Epithelial cell of proximal tubule (primary cell): ENCODE measurements at regions not wholly inside any gene's neighbourhood (a gene's known extent, or its start where the extent isn't known, plus 50 kb on each side); places are given as distances from the start of the nearest gene placed in this dataset.
"Not testable (repeated sequence)": the region's sequence is repeated elsewhere in the genome, so short reads cannot be mapped to it uniquely, and the experiment has no call there.

Experiments
- DNase-seq: peaks from one replicate; pipeline ENCODE4 v3.0.0-alpha.2; 2011; ENCODE audit warnings: low read depth
- H3K4me3 ChIP-seq: 2 replicates; pipeline ENCODE4 v1.5.1; 2011; ENCODE audit warnings: low read depth, mild to moderate bottlenecking, low read length
- TF ChIP-seq, protein P1 (sequence below): conservative IDR thresholded peaks from 2 replicates; pipeline ENCODE4 v1.5.1; 2012; ENCODE audit warnings: low read depth, mild to moderate bottlenecking, low read length

- TF ChIP-seq, protein P1, sequence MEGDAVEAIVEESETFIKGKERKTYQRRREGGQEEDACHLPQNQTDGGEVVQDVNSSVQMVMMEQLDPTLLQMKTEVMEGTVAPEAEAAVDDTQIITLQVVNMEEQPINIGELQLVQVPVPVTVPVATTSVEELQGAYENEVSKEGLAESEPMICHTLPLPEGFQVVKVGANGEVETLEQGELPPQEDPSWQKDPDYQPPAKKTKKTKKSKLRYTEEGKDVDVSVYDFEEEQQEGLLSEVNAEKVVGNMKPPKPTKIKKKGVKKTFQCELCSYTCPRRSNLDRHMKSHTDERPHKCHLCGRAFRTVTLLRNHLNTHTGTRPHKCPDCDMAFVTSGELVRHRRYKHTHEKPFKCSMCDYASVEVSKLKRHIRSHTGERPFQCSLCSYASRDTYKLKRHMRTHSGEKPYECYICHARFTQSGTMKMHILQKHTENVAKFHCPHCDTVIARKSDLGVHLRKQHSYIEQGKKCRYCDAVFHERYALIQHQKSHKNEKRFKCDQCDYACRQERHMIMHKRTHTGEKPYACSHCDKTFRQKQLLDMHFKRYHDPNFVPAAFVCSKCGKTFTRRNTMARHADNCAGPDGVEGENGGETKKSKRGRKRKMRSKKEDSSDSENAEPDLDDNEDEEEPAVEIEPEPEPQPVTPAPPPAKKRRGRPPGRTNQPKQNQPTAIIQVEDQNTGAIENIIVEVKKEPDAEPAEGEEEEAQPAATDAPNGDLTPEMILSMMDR = no peak
- no peak overlapping the region for H3K4me3 ChIP-seq
- no peak for DNase-seq
These were observed 227.3 kb upstream of the ZC4H2 start for GRCh38 chrX:65203545-65203944.

- TF ChIP-seq, protein P1 = peak; percentile 36
- no peak for DNase-seq
- H3K4me3 ChIP-seq = peak overlapping the region; percentile 7
These were observed 220.6 kb upstream of the ZC4H2 start for GRCh38 chrX:65196758-65197360.

DNA sequence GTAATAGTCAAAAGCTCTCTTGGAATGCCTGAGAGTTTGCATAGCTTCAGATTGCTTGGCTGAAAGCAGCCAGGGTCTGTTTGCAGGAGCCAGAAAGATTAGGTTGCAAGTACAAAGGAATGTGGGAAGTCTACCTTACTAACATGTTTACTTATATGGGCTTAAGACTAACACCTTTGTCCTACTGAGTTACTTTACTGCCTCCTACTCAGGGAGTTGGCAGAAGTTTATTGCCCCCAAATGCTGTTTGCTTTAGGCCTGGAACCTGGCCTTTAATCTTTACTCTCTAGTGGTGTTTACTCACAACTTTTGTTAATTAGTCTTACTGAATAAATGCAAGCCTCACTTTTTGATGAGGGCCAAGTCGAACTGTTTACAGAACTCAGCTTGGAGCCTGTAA lies 219.4 kb upstream of the ZC4H2 start:
- H3K4me3 ChIP-seq = no peak overlapping the region
- DNase-seq = no peak
- TF ChIP-seq, protein P1 = no peak

DNA sequence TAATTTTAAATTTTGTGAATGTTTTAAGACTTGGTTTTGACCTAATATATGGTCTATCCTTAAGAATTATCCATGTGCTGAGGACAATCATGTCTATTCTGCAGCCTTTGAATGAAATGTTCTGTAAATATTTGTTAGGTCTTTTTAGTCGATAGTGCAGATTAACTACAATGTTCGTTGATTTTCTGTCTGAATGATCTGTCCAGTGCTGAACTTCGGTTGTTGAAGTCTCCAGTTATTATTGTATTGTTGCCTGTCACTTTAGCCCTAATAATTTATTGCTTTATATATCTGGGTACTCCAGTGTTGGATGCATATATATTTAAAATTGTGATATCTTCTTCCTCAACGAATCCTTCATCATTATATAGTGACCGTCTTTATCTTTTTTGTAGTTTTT lies 218.3 kb upstream of the ZC4H2 start:
- H3K4me3 ChIP-seq = no peak overlapping the region
- TF ChIP-seq, protein P1 = no peak
- DNase-seq = no peak

GRCh38 chrX:65163325-65163724 lies 187.1 kb upstream of the ZC4H2 start:
- not testable (repeated sequence) for H3K4me3 ChIP-seq, DNase-seq

DNA sequence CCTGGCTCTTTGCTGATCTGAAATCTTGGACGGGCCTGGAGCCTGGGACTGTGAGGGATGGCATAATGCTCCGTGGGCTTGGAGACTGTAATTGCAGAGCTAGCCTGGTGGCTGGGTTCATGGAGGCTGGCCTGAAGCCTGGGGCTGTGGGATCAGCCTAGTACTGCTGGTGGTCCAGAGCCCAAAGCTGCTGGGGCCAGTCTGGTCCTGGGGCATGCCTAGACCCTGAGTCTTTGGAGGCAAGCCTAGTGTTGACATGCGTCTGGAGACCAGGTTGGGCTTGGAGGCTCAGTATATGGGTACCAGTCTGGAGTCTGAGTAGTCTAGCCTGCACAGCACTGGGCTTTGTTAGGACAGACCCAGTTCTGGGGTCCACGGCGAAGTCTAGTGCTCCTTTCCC lies 172.0 kb upstream of the ZC4H2 start:
- H3K4me3 ChIP-seq = no peak overlapping the region
- no peak for DNase-seq
- TF ChIP-seq, protein P1 = no peak

- no peak overlapping the region for H3K4me3 ChIP-seq
- TF ChIP-seq, protein P1 = no peak
- no peak for DNase-seq
These were observed 160.2 kb upstream of the ZC4H2 start for GRCh38 chrX:65136424-65136823.

GRCh38 chrX:65127842-65128241 lies 151.6 kb upstream of the ZC4H2 start:
- no peak for DNase-seq
- TF ChIP-seq, protein P1 = no peak
- no peak overlapping the region for H3K4me3 ChIP-seq
